ENCODE measurements at regions not wholly inside any gene's neighbourhood (a gene's known extent, or its start where the extent isn't known, plus 50 kb on each side); places are given as distances from the start of the nearest gene placed in this dataset.
"Not testable (repeated sequence)": the region's sequence is repeated elsewhere in the genome, so short reads cannot be mapped to it uniquely, and the experiment has no call there.

DNA sequence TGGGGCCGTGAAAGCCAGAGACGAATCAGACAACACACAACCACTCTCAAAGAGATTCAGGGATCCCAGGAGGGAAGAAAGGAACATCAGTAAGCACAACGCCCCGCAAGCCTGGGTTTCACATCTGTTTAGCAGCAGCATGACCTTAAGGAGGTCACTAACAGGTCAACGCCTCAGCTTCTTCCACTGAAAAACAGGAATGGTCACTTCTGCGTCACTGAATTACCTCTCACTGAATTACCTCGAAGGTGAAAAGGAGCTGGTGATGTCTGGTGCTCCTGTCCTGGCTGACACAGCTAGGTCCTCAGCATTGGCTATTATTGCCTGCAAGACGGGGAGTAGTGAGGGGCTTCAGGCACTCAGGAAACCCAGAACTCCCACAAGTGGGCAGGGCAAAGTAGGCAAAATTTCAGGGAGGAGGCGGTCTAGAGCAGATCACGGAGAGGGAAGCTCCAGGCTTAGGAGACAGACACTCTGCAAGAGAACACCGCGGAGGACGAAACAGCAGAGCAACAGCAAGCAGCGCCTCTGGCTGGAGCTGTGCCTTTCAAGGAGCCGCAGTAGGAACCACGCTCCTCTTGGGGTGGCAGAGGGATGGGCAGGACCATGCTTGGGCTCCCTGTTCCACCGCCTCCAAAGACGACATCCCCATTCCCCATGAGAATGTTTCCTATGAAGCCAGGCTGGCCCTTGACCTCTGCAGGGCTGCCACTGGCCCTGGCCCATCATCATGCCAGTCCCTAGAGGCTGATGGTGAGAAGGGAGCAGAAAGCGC is 108.4 kb downstream of the SINHCAF start:
- DNase-seq = no peak

DNA sequence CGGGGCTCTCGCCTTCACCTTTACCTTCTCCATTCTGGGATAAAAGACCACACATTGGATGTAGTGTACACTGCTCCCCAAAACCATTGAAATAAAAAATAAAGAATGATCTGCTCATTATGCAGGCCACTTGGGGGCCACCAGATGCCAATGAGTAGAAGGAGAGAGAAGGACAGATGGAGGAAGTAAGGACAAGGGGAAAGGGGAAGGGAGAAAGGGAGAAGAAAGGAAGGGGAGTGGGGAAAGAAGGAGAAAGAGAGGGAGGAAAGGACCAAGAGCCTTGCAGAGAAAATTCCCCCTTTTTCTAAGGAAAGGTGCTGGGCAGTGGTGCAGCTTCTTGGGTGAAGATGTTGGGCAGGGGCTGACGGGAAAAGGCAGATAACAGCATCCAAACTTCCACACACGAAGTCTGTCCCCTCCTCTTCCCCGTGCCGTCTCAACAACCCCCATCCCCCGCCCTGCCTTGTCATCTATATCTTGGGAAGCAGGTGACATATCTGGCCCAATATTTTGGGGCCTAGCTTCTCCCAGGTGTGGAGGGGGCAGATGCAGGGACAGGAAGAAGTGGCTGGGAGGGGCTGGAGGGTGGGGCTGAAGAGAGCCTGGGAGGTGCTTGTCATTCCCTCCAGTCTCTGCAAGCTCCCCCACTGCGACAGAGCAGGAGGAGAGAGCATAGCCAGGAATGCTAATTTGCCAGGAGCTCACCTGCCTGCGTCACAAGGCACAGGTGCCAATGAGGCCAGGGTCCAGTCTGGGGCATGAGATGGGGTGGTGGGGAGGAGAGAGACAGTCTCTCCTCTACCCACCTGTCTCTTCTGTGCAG is 107.5 kb downstream of the SINHCAF start:
- no peak for DNase-seq

DNA sequence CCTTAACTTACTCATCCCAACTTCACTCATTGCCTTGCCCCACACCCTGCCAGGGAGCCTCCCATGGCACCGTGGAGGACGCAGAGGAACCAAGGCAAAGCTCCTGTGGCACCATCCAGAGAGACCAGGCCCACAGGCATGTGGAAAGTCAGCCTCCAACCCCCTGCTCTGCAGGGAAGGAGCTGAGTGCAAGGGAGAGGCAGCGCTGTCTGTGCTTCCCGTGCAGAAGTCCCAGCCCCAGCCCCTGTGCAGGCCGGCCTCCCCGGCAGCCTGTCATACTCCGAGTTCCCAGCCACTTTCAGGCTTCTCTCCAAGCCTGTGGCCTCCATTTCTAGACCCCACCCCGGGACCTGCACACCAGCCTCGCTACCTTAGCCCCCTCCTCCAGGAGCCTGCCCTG is 106.4 kb downstream of the SINHCAF start:
- no peak for DNase-seq

DNA sequence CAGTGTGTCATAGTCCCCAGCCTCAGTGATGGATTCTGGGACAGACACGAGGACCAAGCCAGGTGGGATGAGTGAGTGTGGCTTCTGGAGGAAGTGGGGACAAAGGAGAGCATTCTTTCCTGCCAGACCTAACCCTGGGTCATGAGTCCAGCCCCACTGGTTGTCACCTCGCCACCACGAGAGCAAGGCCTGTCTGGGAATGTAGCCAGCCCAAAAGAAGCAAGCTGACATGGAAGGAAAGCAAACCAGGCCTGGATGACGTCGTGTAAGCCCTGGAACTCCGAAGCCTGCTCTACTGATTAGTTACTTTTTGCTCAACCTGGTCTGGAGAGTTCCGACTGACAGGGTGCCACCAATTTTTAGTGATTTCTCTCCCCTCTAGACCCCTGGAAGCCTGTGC is 105.9 kb downstream of the SINHCAF start:
- no peak for DNase-seq

- DNase-seq = no peak
Measured at GRCh38 chr12:31220633-31221550, 105.1 kb downstream of the SINHCAF start.

- no peak for DNase-seq
Measured at GRCh38 chr12:31221551-31221945, 104.4 kb downstream of the SINHCAF start.

DNA sequence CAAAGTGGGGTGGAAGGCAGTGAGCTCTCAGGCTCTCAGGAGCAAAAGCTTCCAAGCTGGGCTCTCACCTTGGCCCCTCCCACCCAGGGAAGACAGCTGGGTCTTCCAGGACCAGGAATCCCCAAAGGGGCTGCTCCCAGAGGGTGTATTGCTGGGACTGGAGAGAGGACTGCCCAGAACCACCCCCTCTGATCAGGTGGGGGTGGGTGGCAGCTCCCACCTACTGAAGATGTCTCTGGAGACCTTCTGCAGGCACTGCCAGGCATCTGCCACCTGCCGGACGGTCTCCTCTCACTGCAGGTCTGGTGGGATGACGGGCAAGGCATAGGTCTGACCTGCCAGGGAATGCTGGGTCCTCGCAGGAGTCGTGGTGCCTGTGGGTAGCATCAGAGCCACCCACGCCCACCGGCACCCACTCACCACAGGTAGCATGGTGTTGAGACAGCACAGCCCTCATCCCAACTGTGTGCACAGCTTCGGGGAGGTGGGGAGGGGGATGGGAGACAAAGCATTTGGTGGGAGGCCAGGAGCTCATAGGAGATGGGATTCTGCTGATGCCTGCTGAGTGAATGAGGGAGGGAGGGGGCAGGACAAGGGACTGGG is 103.2 kb downstream of the SINHCAF start:
- DNase-seq = no peak

DNA sequence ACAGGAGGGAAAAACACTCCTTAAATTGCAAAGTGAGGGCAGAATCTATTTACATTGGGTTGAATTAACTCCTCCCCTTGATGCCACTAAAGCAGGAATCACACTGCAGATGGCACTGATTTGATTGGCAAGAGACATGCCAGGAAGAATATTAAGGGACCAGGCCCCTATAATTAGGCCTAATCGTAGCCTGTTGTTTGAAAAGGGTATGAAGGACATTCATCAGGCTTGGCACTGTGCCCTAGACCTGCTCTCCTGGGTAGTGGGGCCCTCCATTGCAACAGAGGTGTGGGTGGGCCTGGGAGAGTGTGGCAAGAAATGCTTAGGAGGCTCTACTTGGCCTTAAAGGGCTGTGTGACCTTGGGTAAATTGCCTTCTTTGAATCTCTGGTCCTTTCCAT is 102.3 kb downstream of the SINHCAF start:
- not testable (repeated sequence) for DNase-seq

GRCh38 chr12:31224768-31225448 is 101.0 kb downstream of the SINHCAF start:
- DNase-seq = no peak

DNA sequence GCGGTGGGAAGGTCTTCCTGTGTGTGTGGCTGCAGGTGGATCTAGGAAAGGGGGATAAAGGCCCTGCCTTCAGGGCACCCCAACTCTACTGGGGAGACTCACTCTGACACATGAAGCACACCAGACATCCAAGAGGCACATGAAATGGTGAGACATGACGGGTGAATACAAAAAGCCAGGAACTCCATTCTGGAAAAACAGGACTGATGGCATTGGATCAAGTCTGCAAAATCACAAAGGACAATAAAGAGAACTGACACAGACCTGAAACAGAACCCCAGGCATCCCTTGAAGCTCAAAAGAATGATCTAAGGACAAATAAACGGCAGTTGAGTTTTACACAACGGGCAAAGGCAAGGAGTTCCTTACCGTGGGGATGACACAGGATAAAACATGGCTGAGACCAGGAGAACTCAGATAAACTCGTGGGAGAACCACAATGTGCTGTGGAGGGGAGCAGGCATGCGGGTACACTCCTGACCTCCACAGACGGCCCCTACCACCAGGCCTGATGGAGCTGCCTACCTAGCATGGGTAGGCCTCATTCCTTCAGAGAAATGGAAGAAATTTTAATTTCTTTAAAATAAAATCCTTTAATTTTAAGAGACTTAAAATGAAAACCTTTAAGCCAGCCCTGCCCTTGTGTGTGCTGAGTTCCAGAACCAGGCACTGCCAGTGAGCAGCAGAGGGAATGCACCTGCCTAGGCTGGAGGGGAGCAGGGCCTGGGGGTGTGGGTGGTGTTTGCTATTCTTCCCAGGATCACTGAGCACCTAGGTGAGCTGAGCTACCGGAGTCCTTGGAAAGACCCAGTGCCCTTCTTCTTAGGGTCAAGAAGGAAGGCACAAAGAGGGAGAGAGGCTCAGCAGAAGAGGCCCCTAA is 100.1 kb downstream of the SINHCAF start:
- DNase-seq = no peak

DNA sequence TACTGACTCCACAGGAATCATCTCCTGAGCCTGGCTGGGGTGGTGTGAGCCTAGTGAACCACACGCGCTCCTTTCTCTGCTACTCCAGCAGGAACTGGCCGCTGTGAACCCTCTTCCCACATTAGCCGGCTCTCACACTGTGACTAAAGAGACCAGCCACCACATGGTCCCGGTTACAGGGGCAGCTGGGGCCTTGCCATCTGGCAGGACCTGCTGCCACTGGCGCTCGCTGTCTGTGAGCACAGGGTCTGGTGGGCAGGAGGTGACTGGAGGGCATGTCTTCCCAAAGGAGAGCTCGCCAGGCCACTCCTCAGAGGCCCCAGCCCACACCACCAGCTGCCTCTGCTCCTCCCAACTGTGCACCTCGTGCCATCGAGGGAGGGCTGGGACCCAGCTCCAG is 99.3 kb downstream of the SINHCAF start:
- no peak for DNase-seq

DNA sequence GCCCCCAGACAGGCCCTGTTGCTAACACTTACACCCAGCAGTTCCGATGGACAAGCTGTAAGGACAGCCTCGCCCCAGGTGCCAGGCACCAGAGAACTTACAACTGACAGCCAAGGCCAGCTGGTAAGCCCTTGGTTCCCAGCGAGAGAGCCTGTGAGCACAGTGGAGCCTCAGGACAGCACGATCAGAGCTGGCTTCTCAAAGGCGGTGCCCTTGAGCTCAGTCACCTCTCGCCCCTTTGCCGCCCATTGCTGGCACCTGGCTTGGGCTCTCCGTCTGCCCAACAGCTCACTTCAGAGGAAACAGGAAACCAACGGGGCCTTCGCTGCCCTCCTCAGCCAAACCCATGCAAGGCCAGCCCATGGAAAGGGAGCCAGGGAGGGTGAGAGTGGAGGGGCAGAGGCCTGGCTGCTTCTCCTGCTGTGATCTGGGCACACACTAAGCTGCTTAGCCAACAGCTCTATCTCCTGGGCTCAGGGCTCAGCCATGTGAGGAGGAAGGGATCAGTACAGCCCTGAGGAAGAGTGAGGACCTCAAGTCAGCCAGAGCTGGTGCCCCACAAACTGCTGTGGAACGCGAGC is 98.5 kb downstream of the SINHCAF start:
- no peak for DNase-seq

DNA sequence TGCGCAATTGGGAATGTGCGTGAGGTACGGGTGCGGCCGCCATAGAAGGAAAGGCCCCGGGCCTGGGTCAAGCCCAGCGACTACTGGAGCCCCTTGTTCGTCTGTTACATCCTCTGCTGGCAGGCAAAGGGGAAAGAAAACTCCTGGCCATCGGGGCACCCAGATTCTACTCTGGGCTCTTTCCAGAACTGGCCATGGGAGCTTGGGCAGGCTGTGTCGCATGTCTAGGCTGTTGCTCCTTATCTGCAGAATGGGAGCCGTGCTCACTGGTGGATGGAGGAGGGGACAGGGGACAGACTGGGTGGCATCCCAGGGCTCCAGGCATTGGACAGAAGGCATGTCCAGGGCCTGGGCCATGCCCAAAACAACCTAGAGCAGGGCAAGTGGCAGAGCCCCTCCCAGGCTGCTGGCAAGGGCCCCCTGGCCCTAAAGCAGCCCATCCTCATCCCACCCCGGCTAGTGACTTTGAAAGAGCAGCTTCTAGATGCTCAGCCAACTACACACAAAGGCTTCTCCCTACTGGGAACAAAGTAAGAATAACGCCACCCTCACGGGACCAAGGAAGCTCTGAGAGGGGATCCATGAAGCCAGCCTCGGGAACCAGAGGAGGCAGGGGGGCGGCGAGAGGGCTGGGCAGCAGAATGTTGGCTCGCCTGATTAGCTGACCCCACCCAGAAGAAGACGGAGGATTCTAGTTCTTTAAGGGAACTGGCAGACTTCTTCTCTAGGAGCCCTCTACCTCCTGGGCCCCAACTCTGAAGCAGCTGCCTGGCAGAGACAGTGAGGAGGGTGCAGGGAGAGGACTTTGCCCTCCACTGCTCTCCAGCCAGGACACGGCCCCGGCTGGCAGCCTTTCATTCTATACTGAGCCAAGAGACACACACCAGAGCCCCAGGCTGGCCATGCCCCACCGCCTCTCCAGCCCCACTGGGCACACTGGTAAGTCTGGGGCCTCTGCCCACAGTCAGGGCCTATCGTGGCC is 96.8 kb downstream of the SINHCAF start:
- DNase-seq = no peak

GRCh38 chr12:31230004-31230403 is 95.9 kb downstream of the SINHCAF start:
- DNase-seq = no peak
